OCI-LY1 (cell line): ENCODE measurements at regions not wholly inside any gene's neighbourhood (a gene's known extent, or its start where the extent isn't known, plus 50 kb on each side); places are given as distances from the start of the nearest gene placed in this dataset.

Source experiments
- CTCF ChIP-seq: fragments of 200-600 bp; sonication (generic), shearing (Covaris generic); IDR thresholded peaks from 2 replicates; pipeline ENCODE4 v1.5.1; 2017; ENCODE audit warnings: mild to moderate bottlenecking, antibody characterized with exemption, low read length, moderate library complexity, mixed read lengths
- EZH2 ChIP-seq: fragments of 200-600 bp; sonication (generic), shearing (Covaris generic); IDR thresholded peaks from 2 replicates; pipeline ENCODE4 v1.8.0; 2017; ENCODE audit warnings: borderline replicate concordance, mixed run types, mild to moderate bottlenecking, antibody characterized with exemption, low read length, moderate library complexity, mixed read lengths

GRCh38 chr4:153974452-153974851 lies 185.6 kb upstream of the SFRP2 start:
- TF ChIP-seq CTCF (no peak), EZH2 (no peak)
